CD4-positive, alpha-beta T cell (primary cell): ENCODE measurements at regions not wholly inside any gene's neighbourhood (a gene's known extent, or its start where the extent isn't known, plus 50 kb on each side); places are given as distances from the start of the nearest gene placed in this dataset.
"Not testable (repeated sequence)": the region's sequence is repeated elsewhere in the genome, so short reads cannot be mapped to it uniquely, and the experiment has no call there.

Experiments
- ATAC-seq: fragments of 200-7000 bp; cut with Tn5 transposase; one replicate; pipeline ENCODE4 v1.10.0; 2022; ENCODE audit warnings: mild to moderate bottlenecking; ENCODE audit not compliant: poor library complexity
- CTCF ChIA-PET: fragments of 350-600 bp; sonication (Branson Sonifier 250); formaldehyde crosslinking; loops from one replicate; lab custom pipeline; 2021; ENCODE audit warnings: antibody characterized with exemption, inconsistent platforms; lab: Charles Lee
- POLR2A ChIA-PET: fragments of 350-600 bp; sonication (Branson Sonifier 250); formaldehyde crosslinking; loops from one replicate; lab custom pipeline; 2021; ENCODE audit warnings: antibody characterized with exemption, inconsistent platforms; lab: Charles Lee
- DNase-seq, 14 experiments: peaks; one replicate each; pipeline ENCODE4 v3.0.0-alpha.2; 2013 to 2020; ENCODE audit warnings: mixed read lengths in 2 of 14
- H3K27ac ChIP-seq, 2 donors: one replicate each; pipeline versions ENCODE4 v1.5.1 to v1.7.0; 2013; ENCODE audit warnings: low read length in 2 of 2, low read depth in 1 of 2, mild to moderate bottlenecking in 1 of 2
- H3K27me3 ChIP-seq, 2 experiments: 1 replicate in 1 of 2; 2 replicates in 1 of 2; pipeline versions ENCODE4 v1.6.1 to v1.7.0; 2013; ENCODE audit warnings: low read length in 2 of 2, control low read depth in 1 of 2, mild to moderate bottlenecking in 1 of 2, moderate library complexity in 1 of 2; ENCODE audit not compliant: insufficient read depth in 2 of 2, control insufficient read depth in 1 of 2
- H3K36me3 ChIP-seq: one replicate; pipeline ENCODE4 v1.6.1; 2013; ENCODE audit warnings: low read length, control low read depth; ENCODE audit not compliant: insufficient read depth
- H3K4me1 ChIP-seq: one replicate; pipeline ENCODE4 v1.6.1; 2013; ENCODE audit warnings: low read length, control low read depth; ENCODE audit not compliant: insufficient read depth
- H3K4me3 ChIP-seq: one replicate; pipeline ENCODE4 v1.5.1; 2013; ENCODE audit warnings: mild to moderate bottlenecking, low read length, moderate library complexity
- H3K9me3 ChIP-seq, 2 experiments: 1 replicate in 1 of 2; 2 replicates in 1 of 2; pipeline versions ENCODE4 v1.6.1 to v1.7.0; 2013; ENCODE audit warnings: low read length in 2 of 2, mild to moderate bottlenecking in 2 of 2, control low read depth in 1 of 2, moderate library complexity in 1 of 2; ENCODE audit not compliant: control insufficient read depth in 1 of 2, insufficient read depth in 1 of 2
- H3K27ac Mint-ChIP-seq: one replicate; pipeline ENCODE4 v1.8.0; 2020; ENCODE audit warnings: mixed read lengths
- H3K27me3 Mint-ChIP-seq: one replicate; pipeline ENCODE4 v1.8.0; 2021; ENCODE audit warnings: mixed read lengths
- H3K36me3 Mint-ChIP-seq: one replicate; pipeline ENCODE4 v1.8.0; 2021; ENCODE audit warnings: low read depth, mixed read lengths
- H3K4me1 Mint-ChIP-seq: one replicate; pipeline ENCODE4 v1.8.0; 2021; ENCODE audit warnings: low read depth, mixed read lengths
- H3K4me3 Mint-ChIP-seq: one replicate; pipeline ENCODE4 v1.8.0; 2020; ENCODE audit warnings: mild to moderate bottlenecking, mixed read lengths
- H3K9me3 Mint-ChIP-seq: one replicate; pipeline ENCODE4 v1.8.0; 2020; ENCODE audit warnings: mixed read lengths
- CTCF ChIP-seq: fragments of 200-600 bp; IDR thresholded peaks from one replicate; pipeline ENCODE4 v1.8.0; 2022; ENCODE audit warnings: antibody characterized with exemption, mild to moderate bottlenecking
- intact Hi-C, 2 experiments: fragments of 100-400 bp; cut with DNase I in 1 of 2; cut with micrococcal nuclease in 1 of 2; formaldehyde crosslinking; loops; one replicate each; pipeline versions ENCODE4 v1.15.1 to v1.9.0; 2023 to 2025; cut with DNase I, micrococcal nuclease

- no peak for TF ChIP-seq CTCF
- no peaks in the 10 kb centered on the region for H3K36me3 Mint-ChIP-seq
- no peaks in the 10 kb centered on the region for H3K4me1 Mint-ChIP-seq
- no peak overlapping the region for H3K4me3 Mint-ChIP-seq
- no peak overlapping the region for H3K27ac Mint-ChIP-seq
- H3K36me3 ChIP-seq = no peaks in the 10 kb centered on the region
- H3K27me3 ChIP-seq = no peaks in the 10 kb centered on the region
- H3K27me3 Mint-ChIP-seq = no peaks in the 10 kb centered on the region
- H3K4me1 ChIP-seq = peaks cover 21% of the 10 kb centered on the region
- no peaks in the 10 kb centered on the region for H3K9me3 ChIP-seq
- H3K4me3 ChIP-seq = peak overlapping the region; percentile 66
- DNase-seq (no peak), ATAC-seq (no peak)
- H3K27ac ChIP-seq = peak overlapping the region; percentile 71 to 91
- ChIA-PET POLR2A (interaction anchor here (0.7 to 1.9 kb wide), 6 partner anchors 10 to 1446 kb away, joined by 4 to 10 read pairs (median 4); partner anchors contain the start of genes DCAF6, MPC2, TADA1 and TMCO1), CTCF (interaction anchor here (3.4 kb wide), 1 partner anchor 12 kb away, joined by 13 read pairs; no protein-coding TSS in a partner anchor)
- intact Hi-C loops = loop anchor here in 1 of 2 experiments (5.0 kb wide), 1 partner anchor 347 kb away; the partner anchor contains the start of gene POGK
- H3K9me3 Mint-ChIP-seq = no peaks in the 10 kb centered on the region
Observed at GRCh38 chr1:166490437-166490991, 323.7 kb upstream of the FAM78B start.

DNA sequence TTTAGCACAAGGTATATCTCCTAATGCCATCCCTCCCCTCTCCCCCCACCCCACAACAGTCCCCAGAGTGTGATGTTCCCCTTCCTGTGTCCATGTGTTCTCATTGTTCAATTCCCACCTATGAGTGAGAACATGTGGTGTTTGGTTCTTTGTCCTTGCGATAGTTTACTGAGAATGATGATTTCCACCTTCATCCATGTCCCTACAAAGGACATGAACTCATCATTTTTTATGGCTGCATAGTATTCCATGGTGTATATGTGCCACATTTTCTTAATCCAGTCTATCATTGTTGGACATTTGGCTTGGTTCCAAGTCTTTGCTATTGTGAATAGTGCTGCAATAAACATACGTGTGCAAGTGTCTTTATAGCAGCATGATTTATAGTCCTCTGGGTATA is 327.0 kb upstream of the FAM78B start:
- intact Hi-C loops = loop anchor here in 1 of 2 experiments (5.0 kb wide), 1 partner anchor 344 kb away; the partner anchor contains the start of gene POGK
- H3K4me1 Mint-ChIP-seq, H3K36me3 Mint-ChIP-seq, H3K9me3 ChIP-seq, H3K4me3 ChIP-seq, CTCF ChIA-PET, H3K9me3 Mint-ChIP-seq, H3K27ac Mint-ChIP-seq, ATAC-seq, H3K27me3 Mint-ChIP-seq, H3K27ac ChIP-seq, DNase-seq, H3K27me3 ChIP-seq, POLR2A ChIA-PET, H3K4me3 Mint-ChIP-seq, H3K36me3 ChIP-seq: not testable (repeated sequence)
- H3K4me1 ChIP-seq = peaks cover 14% of the 10 kb centered on the region

GRCh38 chr1:166507347-166507746 is 331.9 kb upstream of the POGK start:
- Mint-ChIP-seq H3K36me3 (no peaks in the 10 kb centered on the region), H3K27ac (no peak overlapping the region), H3K4me3 (no peak overlapping the region), H3K4me1 (no peaks in the 10 kb centered on the region), H3K9me3 (no peaks in the 10 kb centered on the region), H3K27me3 (no peaks in the 10 kb centered on the region)
- CTCF ChIA-PET = no interaction called here
- TF ChIP-seq CTCF = no peak
- ATAC-seq (no peak), DNase-seq (no peak)
- intact Hi-C loops = no loop called here
- no peaks in the 10 kb centered on the region for H3K9me3 ChIP-seq
- H3K27ac ChIP-seq = no peak overlapping the region
- H3K4me3 ChIP-seq = no peak overlapping the region
- no peaks in the 10 kb centered on the region for H3K4me1 ChIP-seq
- POLR2A ChIA-PET = no interaction called here
- no peaks in the 10 kb centered on the region for H3K27me3 ChIP-seq
- no peaks in the 10 kb centered on the region for H3K36me3 ChIP-seq

- H3K36me3 ChIP-seq = no peaks in the 10 kb centered on the region
- TF ChIP-seq CTCF = no peak
- Mint-ChIP-seq H3K27ac (no peak overlapping the region), H3K27me3 (peaks cover 15% of the 10 kb centered on the region), H3K4me1 (no peaks in the 10 kb centered on the region), H3K36me3 (no peaks in the 10 kb centered on the region), H3K9me3 (peaks cover 3% of the 10 kb centered on the region), H3K4me3 (no peak overlapping the region)
- CTCF ChIA-PET = no interaction called here
- no peaks in the 10 kb centered on the region for H3K9me3 ChIP-seq
- ATAC-seq (no peak), DNase-seq (peak in 2 of 14 experiments; percentile 42 to 60)
- H3K27me3 ChIP-seq = peaks cover 0 to 5% of the 10 kb centered on the region in 2 experiments
- intact Hi-C loops = no loop called here
- no peaks in the 10 kb centered on the region for H3K4me1 ChIP-seq
- H3K4me3 ChIP-seq = no peak overlapping the region
- POLR2A ChIA-PET = no interaction called here
- no peak overlapping the region for H3K27ac ChIP-seq
Observed at GRCh38 chr1:166511761-166512160, 327.5 kb upstream of the POGK start.
